ENCODE measurements at regions not wholly inside any gene's neighbourhood (a gene's known extent, or its start where the extent isn't known, plus 50 kb on each side); places are given as distances from the start of the nearest gene placed in this dataset.
"Not testable (repeated sequence)": the region's sequence is repeated elsewhere in the genome, so short reads cannot be mapped to it uniquely, and the experiment has no call there.

DNA sequence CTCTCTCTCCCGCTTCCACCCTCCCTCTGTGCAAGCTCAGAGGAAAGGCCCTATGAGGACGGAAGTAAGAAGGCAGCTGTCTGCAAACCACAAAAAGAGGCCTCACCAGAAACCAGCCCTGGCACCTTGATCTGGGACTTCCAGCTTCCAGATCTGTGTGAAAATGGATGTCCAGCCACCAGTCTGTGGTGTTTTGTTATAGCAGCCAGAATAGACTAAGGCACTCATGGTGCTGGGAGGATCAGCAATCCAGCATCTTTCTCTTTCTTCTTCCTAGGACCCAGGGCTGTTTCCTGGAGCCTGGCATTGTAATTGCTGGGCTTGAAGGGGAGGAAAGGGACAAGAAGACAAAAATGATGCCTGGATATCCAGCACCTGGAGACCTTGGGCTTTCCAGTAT, 122.5 kb downstream of the SOCS6 start:
- no peak overlapping the region for H3K4me3 Mint-ChIP-seq
- no peak overlapping the region for H3K27ac Mint-ChIP-seq
- DNase-seq: no peak
- no peaks in the 10 kb centered on the region for H3K9me3 Mint-ChIP-seq
- H3K4me1 Mint-ChIP-seq: no peaks in the 10 kb centered on the region
- no peaks in the 10 kb centered on the region for H3K36me3 Mint-ChIP-seq
- peaks cover 11% of the 10 kb centered on the region for H3K27me3 Mint-ChIP-seq

DNA sequence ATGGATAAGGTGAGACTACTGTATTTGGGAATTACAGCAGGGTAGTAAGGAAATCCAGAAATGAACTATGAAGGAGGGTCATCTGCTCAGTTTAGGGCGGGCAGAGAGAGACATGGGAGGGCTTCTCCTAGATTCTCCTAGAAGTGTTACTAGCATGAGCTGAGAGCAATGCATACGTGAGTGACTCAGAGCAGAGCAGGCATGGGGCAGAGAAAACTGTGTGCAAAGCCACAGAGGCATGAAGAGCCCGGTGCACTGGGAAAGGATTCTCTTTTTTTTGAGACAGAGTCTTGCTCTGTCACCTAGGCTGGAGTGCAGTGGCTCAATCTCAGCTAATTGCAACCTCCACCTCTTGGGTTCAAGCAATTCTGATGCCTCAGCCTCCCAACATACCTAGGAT, 116.2 kb downstream of the SOCS6 start:
- H3K9me3 Mint-ChIP-seq: no peaks in the 10 kb centered on the region
- no peak overlapping the region for H3K4me3 Mint-ChIP-seq
- no peaks in the 10 kb centered on the region for H3K36me3 Mint-ChIP-seq
- H3K27me3 Mint-ChIP-seq: peaks cover 11% of the 10 kb centered on the region
- no peak overlapping the region for H3K27ac Mint-ChIP-seq
- no peak for DNase-seq
- H3K4me1 Mint-ChIP-seq: no peaks in the 10 kb centered on the region

DNA sequence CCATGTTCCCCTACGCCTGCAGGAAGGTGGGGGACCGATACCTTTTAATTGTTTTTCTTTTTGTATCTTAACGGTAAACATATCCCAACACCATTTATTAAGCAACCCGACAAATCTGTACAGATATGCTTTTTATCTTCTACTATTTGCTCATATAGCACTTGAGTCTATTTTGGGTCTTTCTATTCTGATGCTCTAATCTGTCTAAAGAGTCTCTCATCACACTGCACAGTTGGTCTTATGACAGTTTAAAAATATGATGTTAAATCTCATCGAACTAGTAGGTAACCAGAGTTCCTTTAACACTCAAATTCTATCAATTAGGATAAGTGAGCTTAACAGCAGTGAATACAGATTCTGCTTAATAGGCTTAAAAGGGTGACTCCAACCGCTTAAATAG, 111.6 kb downstream of the SOCS6 start:
- no peak overlapping the region for H3K27ac Mint-ChIP-seq
- no peaks in the 10 kb centered on the region for H3K9me3 Mint-ChIP-seq
- no peak overlapping the region for H3K4me3 Mint-ChIP-seq
- DNase-seq: no peak
- no peaks in the 10 kb centered on the region for H3K4me1 Mint-ChIP-seq
- peaks cover 3% of the 10 kb centered on the region for H3K27me3 Mint-ChIP-seq
- no peaks in the 10 kb centered on the region for H3K36me3 Mint-ChIP-seq

DNA sequence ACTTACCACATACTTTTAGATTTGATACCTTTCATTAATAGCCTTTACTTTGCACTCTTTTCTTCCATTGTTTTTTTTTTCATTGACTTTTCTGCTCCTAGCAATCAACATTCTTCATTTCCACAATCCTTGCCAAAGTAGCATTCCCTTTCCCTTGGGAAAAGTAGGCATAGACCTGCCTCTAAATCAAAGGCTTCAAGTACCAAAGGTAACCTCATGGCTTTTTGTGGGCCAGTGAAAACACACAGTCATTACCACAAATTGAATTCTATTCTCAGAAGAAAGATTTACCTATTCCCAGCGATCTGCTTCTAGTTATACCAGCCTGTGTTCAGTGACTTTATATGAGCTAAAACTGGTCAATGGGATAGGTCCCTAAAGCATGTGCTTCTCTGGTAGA, 109.2 kb downstream of the SOCS6 start:
- H3K27ac Mint-ChIP-seq: no peak overlapping the region
- H3K27me3 Mint-ChIP-seq: peaks cover 3% of the 10 kb centered on the region
- H3K36me3 Mint-ChIP-seq: no peaks in the 10 kb centered on the region
- no peaks in the 10 kb centered on the region for H3K4me1 Mint-ChIP-seq
- no peak overlapping the region for H3K4me3 Mint-ChIP-seq
- DNase-seq: no peak
- H3K9me3 Mint-ChIP-seq: no peaks in the 10 kb centered on the region

- no peak overlapping the region for H3K27ac Mint-ChIP-seq
Observed at GRCh38 chr18:70397259-70397925, 108.5 kb downstream of the SOCS6 start.

DNA sequence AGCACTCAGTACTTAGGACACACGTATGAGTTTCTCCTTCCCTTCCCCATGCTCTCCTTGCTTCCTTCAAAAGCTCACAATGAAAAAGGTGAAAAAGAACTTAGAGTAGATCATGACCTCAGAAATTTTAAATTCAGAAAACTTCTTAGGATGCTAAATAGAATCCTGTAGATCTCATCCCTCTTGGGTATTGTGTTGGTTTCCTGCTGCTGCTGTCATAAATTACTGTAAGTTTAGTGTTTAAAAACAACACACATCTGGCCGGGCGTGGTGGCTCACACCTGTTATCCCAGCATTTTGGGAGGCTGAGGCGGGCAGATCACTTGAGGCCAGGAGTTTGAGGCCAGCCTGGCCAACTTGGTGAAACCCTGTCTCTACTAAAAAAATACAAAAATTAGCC, 106.9 kb downstream of the SOCS6 start:
- H3K36me3 Mint-ChIP-seq, H3K9me3 Mint-ChIP-seq, H3K4me3 Mint-ChIP-seq, H3K4me1 Mint-ChIP-seq, H3K27ac Mint-ChIP-seq, H3K27me3 Mint-ChIP-seq, DNase-seq: not testable (repeated sequence)

More at GRCh38 chr18:70397259-70397925, 108.5 kb downstream of the SOCS6 start:
- Mint-ChIP-seq H3K9me3 (no peaks in the 10 kb centered on the region), H3K4me3 (no peak overlapping the region), H3K36me3 (no peaks in the 10 kb centered on the region), H3K4me1 (no peaks in the 10 kb centered on the region), H3K27me3 (peaks cover 7% of the 10 kb centered on the region)
- no peak for DNase-seq

- DNase-seq: no peak
- no peaks in the 10 kb centered on the region for H3K9me3 Mint-ChIP-seq
- H3K27me3 Mint-ChIP-seq: peaks cover 8% of the 10 kb centered on the region
- H3K4me1 Mint-ChIP-seq: no peaks in the 10 kb centered on the region
- no peak overlapping the region for H3K4me3 Mint-ChIP-seq
- no peak overlapping the region for H3K27ac Mint-ChIP-seq
- H3K36me3 Mint-ChIP-seq: no peaks in the 10 kb centered on the region
Observed at GRCh38 chr18:70394672-70395071, 105.8 kb downstream of the SOCS6 start.

DNA sequence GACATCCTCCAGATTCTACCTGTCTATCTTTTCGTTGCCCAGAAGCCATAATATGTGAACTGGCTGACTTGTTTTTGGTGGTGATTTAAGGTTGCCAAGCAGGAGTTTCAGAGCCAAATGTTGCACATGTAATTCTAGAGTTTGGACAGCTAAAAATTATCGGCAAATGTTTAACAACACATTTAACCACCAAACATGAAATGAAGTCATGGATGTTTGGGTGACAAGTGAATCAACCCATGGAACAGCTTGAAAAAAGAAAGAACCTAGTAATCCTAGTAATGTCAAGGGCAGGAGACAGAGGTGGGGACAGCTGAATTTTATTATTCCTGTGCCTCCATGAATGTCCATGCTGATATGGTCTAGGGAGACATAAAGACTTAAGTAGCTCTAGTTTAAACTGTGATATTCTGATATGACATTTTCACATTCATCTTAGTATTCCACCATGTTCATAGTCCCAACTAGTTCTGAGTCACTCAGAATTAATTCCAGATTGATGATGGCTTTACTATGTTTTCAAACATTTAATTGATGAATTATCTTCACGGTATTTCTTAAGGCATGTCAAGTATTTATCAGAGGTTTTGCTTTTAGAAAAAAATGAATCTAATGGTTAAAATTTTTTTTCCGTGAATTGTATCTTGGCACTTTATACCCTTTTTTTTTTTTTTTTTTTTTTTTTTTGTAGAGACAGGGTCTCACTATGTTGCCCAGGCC, 101.7 kb downstream of the SOCS6 start:
- Mint-ChIP-seq H3K36me3 (no peaks in the 10 kb centered on the region), H3K4me1 (no peaks in the 10 kb centered on the region), H3K4me3 (no peak overlapping the region), H3K27me3 (peaks cover 4% of the 10 kb centered on the region), H3K9me3 (no peaks in the 10 kb centered on the region), H3K27ac (no peak overlapping the region)
- DNase-seq: no peak

- not testable (repeated sequence) for DNase-seq, H3K4me1 Mint-ChIP-seq, H3K27ac Mint-ChIP-seq, H3K36me3 Mint-ChIP-seq, H3K4me3 Mint-ChIP-seq, H3K9me3 Mint-ChIP-seq, H3K27me3 Mint-ChIP-seq
Observed at GRCh38 chr18:70389036-70389435, 100.2 kb downstream of the SOCS6 start.

GRCh38 chr18:70387027-70387426, 98.2 kb downstream of the SOCS6 start:
- no peaks in the 10 kb centered on the region for H3K36me3 Mint-ChIP-seq
- no peaks in the 10 kb centered on the region for H3K4me1 Mint-ChIP-seq
- no peak overlapping the region for H3K27ac Mint-ChIP-seq
- H3K4me3 Mint-ChIP-seq: no peak overlapping the region
- no peak for DNase-seq
- no peaks in the 10 kb centered on the region for H3K9me3 Mint-ChIP-seq
- H3K27me3 Mint-ChIP-seq: no peaks in the 10 kb centered on the region

- Mint-ChIP-seq H3K4me3 (no peak overlapping the region), H3K27ac (no peak overlapping the region), H3K9me3 (no peaks in the 10 kb centered on the region), H3K27me3 (no peaks in the 10 kb centered on the region), H3K36me3 (no peaks in the 10 kb centered on the region), H3K4me1 (no peaks in the 10 kb centered on the region)
- DNase-seq: no peak
Observed at GRCh38 chr18:70386582-70386981, 97.7 kb downstream of the SOCS6 start.

DNA sequence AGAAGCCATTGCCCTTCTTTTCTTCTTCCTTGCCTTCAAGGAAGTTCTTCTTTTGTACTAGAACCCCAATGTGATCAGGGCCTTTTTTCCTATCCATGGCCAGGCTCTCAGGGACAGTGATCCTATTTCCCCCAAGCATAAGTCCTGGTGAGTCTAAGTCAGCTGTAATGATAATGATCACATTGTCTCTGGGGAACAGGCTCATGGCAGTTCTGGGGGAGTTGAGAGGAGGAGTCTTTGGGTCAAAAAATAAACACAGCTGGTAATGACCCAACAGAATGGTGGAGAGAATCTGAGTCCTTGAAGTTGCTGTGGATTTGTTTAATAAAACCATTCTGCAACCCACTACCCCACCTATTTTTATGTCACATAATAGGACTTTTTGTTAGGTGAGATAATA, 96.6 kb downstream of the SOCS6 start:
- H3K4me1 Mint-ChIP-seq: no peaks in the 10 kb centered on the region
- no peaks in the 10 kb centered on the region for H3K27me3 Mint-ChIP-seq
- no peak overlapping the region for H3K4me3 Mint-ChIP-seq
- H3K36me3 Mint-ChIP-seq: no peaks in the 10 kb centered on the region
- no peaks in the 10 kb centered on the region for H3K9me3 Mint-ChIP-seq
- no peak overlapping the region for H3K27ac Mint-ChIP-seq
- no peak for DNase-seq

DNA sequence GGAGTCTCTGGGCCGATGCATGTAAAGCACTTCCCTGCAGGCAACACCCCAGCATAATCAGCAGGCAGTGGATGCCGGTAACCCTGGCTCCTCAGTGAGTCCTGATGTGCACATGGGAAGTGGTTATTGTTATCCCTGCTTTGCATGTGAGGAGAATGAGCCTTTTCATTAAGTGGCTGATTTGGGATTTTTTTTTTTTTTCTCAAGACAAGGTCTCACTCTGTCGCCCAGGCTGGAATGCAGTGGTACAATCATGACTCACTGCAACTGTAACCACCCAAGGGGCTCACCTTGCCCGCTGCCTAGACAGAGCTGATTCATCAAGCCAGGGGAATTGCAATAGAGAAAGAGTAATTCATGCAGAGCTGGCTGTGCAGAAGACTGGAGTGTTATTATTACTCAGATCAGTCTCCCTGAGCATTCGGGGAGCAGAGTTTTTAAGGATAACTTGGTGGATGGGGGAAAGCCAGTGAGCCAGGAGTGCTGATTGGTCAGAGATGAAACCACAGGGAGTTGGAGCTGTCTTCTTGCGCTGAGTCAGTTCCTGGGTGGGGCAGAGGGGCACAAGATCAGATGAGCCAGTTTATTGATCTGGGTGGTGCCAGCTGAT, 95.4 kb downstream of the SOCS6 start:
- no peak overlapping the region for H3K27ac Mint-ChIP-seq
- no peaks in the 10 kb centered on the region for H3K27me3 Mint-ChIP-seq
- no peaks in the 10 kb centered on the region for H3K9me3 Mint-ChIP-seq
- no peaks in the 10 kb centered on the region for H3K36me3 Mint-ChIP-seq
- DNase-seq: no peak
- no peak overlapping the region for H3K4me3 Mint-ChIP-seq
- H3K4me1 Mint-ChIP-seq: no peaks in the 10 kb centered on the region

- H3K9me3 Mint-ChIP-seq: no peaks in the 10 kb centered on the region
- H3K36me3 Mint-ChIP-seq: no peaks in the 10 kb centered on the region
- H3K4me1 Mint-ChIP-seq: no peaks in the 10 kb centered on the region
- no peak for DNase-seq
- H3K27me3 Mint-ChIP-seq: no peaks in the 10 kb centered on the region
- H3K27ac Mint-ChIP-seq: no peak overlapping the region
- no peak overlapping the region for H3K4me3 Mint-ChIP-seq
Observed at GRCh38 chr18:70382992-70383717, 94.3 kb downstream of the SOCS6 start.

DNA sequence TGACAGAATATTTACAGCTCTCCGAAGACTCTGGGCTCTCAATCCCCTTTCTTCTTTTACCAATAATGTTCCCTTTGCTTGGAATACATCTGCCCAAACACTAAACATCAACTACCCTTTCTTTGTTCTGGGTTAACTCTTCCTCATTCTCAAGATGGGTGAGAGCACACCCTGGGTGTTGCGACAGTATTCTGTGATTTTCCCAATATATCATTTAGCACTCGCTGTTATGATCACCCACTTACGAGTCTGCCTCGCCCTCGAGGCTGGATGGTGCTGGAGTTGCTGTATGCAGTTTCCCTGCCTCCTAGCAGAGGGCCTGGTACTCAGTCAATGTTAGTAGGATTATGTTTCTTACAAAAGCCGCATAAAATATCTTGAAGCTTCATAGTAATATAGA, 93.2 kb downstream of the SOCS6 start:
- H3K27ac Mint-ChIP-seq: no peak overlapping the region
- H3K9me3 Mint-ChIP-seq: no peaks in the 10 kb centered on the region
- H3K36me3 Mint-ChIP-seq: no peaks in the 10 kb centered on the region
- DNase-seq: no peak
- no peaks in the 10 kb centered on the region for H3K27me3 Mint-ChIP-seq
- H3K4me3 Mint-ChIP-seq: no peak overlapping the region
- no peaks in the 10 kb centered on the region for H3K4me1 Mint-ChIP-seq
